HG03354 (cell line): ENCODE measurements at regions not wholly inside any gene's neighbourhood (a gene's known extent, or its start where the extent isn't known, plus 50 kb on each side); places are given as distances from the start of the nearest gene placed in this dataset.

Experiments
- ATAC-seq: cut with Tn5 transposase; IDR thresholded peaks from one replicate; pipeline ENCODE4 v1.9.1; 2021; ENCODE audit warnings: mild to moderate bottlenecking; ENCODE audit not compliant: unreplicated experiment, poor library complexity, severe bottlenecking

DNA sequence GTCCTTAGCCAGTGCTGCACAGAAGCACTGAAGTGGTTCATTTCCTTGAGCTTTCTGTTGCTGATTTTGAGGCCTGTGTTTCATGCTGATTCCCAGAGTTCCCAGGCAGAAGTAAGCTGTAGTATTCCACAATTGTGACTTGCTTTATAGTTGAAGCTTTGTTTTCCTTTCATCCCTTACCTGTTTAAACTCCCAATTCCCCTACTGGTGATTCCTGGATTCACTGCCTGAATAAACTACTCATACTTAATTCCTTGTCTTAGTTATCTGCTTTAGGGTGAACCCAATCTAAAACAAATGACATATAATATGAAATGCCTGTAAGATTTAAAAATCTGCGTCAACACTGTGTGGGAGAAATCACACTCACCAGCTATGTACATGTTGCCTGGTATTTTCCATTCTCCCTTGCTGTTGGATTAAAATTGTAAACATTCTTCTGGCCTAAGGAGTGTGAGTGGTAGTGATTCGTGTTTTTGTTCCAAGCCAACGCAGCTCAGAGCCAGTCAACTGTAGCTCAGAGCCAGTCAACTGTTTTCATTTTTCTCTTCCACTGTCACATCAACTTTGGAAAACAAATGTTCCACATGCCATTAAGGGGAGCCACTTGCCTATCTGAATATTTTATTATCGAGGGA is 879.4 kb downstream of the MRPL39 start:
- no peak for ATAC-seq

DNA sequence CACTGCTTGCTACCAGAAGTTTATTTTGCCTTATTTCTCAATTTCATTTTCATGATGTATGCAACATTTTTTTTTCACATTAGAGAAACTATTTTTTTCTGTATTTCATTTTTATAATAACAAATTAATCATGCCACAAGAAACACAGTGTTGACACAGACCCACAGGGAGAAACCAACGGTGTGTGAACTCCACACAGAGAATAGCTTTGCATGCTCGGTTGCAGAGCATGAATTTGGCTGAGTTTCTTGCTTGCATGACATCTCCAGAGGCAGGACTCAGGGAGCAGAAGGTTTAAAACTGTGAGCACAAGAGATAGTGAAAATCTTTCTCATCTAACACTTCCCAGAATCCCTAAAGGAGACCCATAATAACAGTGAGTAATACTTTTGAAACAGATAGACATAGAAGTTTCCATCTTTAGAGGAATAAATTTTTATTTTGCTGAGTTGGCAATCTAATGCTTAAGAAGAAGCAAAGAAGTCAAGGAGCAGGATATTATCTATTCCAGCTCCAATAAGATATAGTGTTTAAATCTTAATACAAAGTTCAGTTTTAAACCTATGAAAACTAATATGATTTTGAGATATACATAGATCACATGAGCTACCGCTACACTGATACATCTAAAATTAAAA is 890.9 kb downstream of the MRPL39 start:
- ATAC-seq = no peak

DNA sequence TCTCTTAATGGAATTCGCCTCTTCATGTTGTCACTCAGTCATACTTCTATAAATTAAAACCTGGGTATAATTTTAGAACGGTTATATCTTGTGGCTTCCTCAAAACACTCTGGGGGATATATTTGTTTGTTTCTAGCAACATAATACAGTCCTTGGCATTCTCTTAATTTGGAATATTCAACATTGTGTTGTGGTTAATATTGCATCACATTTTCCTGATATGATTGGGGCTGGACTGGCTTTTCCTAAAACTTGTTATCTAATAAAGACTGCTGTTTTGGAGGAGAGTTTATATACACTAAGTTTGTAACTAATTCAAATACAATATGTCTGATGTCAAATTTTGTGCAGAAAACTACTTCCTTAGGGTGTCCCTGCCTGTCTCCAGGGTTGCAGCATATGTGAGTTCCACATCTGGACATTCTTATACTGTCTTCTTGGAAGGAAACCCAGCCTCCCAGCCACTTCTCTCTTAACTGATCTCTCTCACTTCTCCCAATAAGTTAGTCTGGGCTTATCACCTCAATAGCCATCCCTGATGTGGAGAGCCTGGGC is 892.6 kb downstream of the MRPL39 start:
- no peak for ATAC-seq

DNA sequence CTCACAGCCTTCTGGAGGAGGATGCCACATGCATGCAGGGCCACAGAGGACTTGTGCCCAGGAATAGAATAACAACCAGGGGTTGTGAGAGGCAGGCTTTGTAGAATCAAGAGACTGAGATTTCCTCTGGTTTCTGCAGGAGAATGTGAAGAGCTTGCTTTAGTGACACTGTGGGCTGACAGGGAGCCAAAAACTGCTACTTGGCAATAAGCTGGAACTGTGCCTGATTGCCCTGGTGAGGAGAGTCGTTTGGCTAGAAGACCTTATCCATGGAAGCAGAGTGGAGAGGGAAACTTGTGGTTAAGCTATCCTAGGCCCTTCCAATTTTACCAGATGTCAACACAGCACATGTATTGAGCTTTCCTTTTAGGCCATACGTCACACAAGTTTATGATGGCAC is 902.1 kb downstream of the MRPL39 start:
- no peak for ATAC-seq

DNA sequence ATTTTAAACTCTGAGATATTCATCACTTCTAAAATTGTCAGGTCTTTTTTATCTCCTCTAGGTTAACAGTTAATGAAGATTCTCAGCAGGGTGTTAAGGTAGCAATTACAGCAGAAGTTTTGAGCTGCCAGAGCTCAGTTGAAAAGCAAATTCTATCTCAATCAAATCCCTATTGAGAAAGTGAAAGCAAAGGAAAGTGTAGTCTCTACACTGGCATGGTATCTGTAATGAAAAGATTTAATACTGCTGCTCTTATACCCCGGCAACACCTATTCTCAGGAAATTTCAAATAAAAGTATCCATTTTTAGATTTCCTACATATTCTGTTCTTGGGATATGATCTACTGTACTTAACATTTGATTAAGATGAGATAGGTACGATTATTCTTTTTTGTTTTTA is 913.5 kb downstream of the MRPL39 start:
- ATAC-seq = no peak

DNA sequence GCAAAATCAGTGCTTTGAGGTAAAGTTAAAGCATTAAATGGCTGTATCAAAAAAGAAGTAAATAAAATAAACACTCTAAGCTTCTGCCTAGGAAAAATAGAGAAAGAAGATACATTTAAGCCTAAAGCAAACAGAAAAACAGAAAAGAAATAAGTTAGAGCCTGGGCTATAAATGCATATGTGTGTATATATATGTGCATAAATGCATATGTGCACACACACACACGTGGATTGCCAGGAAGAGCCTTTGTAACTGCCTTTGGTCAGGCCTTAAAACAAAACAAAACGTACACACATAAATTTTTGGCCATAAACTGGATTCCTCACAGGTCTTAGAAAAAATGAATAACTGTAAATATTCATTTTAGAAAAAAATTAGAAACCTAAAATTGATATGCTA is 925.8 kb downstream of the MRPL39 start:
- ATAC-seq = no peak

DNA sequence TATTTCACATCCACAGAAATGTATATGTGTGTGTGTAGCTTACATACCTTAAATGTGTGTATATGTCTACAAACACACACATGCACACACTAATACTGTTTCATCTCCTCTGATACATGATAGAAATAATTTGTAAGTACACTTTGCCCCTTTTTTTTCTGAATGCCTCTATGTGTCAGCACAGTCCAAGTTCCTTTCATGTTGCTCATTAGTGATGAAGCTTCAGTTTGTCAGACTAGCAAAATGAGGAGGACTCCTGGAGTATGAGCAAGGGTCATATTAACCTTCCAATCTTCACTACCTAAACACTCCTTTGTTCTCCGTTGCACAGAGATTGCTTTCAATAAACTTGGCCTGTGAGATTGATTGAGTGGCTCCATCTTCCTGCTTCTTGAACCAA is 935.4 kb downstream of the MRPL39 start:
- ATAC-seq = no peak

DNA sequence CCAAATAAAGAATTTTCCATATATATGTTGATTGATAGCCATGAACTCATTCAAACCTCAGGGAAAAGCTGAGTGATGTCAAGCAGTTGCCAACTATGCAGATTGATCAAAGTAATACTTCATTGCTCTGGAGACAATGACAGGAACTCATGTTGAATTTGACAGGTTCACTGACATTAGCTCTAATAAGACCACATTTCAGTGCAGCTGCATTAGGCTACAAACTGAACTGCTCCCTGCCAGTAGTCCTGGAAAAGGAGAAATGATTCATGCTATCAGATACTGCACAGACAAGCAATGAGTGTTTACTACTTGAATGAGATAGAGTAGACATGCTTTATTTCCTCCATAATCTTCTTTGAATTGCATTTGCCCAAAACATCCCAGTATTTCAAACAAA is 948.4 kb downstream of the MRPL39 start:
- ATAC-seq = no peak

DNA sequence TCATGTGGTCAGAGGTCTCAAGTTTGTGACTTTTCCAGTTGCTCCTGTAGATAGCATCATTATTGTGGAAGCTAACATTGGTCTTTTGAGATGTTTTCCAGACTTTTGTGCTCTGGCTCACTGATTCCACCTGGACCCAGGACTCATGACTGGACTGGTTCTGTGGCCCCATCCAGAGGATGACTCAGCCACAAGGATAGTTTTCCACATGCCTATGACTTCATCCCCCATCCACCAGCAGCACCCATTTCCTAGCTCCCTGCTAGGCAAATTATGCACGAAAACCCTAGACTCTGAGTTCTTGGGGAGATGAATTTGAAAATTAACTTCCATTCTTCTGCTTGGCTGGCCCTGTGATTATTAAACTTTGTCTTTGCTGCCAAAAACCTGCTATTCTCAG is 949.3 kb downstream of the MRPL39 start:
- ATAC-seq = no peak

DNA sequence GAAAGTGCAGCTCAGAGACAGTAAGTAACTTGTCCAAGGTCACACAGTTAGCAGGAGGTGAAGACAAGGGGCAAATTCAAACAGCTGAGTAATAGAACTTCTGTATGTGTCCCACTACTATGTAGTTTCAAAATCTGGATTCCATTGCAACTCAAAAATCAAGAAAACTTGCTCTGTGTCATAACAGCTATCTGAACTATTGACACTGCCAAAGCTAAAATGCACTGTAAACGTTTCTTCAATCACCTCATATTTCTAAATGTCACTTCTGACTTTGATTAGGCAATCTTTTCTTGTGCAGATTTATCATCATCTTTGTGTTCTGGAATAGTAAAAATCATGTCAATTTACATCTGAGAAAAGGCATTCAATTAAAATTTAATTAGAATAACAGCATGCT is 957.6 kb downstream of the MRPL39 start:
- ATAC-seq = no peak

DNA sequence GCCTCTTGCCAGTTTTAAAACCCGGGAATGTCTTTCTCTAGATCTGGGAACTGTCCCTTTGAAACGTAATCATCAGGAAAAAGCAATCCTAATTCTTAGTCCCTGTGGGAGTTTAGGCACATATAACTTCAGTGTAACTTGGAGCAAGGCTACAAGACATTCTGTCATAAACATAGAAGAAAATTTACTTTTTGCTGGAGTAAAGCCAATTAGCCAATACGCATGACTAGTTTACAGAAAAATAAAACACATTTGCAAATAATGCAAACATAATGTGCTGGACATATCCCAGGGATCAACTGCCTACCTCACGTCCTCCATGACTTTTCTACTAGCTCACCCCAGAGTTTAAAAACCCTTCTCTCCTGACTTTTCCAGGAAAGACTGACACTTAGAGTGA is 970.6 kb downstream of the MRPL39 start:
- no peak for ATAC-seq

DNA sequence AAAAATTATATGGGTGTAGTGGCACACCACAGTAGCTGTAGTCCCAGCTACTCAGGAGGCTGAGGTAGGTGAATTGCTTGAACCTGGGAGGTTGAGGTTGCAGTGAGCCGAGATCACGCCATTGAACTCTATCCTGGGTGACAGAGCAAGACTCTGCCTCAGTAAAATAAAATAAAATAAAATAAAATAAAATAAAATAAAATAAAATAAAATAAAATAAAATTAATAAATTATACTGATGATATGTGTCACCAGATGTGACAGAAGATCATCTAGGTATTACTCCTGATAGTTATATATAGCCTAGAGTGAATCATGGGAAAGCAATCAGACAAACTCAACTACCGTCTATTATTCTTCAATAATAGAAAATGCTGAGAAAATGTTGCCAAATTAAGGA is 972.5 kb downstream of the MRPL39 start:
- ATAC-seq = no peak

DNA sequence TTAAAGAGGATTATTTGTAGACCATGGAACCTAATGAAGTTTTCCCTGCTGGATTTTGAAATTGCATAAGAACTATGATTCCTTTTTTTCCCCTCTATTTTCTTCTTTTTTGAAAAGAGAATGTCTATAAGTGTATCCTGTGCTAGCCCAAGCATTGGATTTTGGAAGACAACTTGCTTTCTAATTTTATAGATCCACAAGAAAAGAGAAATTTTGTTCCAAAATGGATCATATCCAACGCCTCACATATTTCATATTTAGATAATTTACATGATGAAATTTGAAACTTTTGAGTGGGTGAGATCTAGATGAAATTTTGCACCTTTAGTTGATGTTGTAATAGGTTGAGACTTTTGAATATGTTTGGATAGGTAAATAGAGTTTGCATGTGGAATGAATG is 978.7 kb downstream of the MRPL39 start:
- ATAC-seq = no peak

DNA sequence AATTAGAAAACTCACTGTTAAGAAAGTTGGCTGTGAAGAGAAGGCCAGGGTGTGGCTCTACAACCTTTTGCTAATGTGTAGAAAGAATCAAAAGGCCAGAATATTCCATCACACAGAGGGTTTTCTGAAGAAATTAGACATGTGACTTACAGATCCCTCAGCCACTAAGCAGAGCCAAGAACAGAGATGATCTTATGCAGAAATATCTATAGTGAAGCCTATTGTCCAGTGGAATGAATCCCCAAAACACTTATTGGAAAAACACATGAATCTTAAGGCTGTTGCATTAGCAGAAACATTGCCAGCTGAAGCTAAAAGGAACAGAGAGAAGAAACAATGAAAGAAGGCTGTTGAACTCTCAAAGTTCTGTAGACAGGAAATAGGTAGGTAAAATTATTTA is 979.2 kb downstream of the MRPL39 start:
- no peak for ATAC-seq

DNA sequence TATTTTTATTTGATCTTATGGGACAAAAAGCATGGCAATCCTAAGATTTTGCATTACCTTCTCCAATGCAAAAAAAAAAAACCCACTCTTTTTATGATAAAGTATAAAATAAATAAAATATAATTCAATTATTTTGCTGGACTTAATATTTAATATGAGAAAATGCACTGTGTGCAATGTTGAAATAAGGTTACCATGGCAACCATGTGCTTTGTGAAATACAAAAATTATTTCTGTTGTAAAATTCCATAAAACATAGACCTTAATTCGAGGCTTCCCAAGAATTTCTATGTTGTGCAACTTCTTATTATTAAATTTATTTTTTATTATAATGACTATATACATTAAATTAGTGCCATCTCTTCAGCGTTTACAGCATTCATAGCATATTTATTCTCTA is 989.5 kb downstream of the MRPL39 start:
- ATAC-seq = no peak

DNA sequence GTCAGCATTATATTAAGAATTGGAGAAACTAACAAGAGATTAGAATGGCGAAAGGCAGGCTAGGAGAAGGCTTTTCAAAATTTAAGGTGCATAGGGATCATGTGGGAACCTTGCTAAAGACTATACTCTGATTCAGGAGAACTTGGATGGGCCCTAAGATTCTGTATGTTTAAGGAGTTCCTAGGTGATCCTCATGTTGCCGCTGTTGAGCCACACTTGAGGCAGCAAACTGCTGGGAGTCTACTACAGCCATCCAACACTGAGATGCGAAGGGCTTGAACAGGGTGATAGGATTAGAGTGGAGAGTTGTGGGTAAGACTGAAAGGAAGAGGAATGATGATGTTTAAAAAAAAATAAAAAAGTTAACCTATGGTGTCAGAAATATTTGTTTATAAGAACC is 1013.2 kb downstream of the MRPL39 start:
- ATAC-seq = no peak

DNA sequence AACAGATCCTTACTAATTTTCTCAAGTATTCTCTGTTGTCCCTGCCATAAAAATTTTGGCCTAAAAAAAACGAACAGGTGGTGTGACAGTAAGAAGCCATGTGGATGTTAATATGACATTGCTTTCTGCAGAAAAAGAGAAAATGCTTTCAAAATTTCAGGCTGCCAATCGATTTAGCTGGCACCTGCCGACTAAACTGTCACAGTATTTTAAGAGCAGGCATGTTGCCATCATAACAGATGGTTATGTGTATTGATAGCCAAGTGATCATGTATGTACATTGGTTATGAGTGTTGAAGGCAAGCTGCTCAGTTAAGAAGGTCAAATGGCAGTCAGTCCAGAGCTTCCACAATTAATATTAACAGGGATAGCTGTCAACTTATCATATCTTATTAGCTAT is 1017.0 kb downstream of the MRPL39 start:
- ATAC-seq = no peak

DNA sequence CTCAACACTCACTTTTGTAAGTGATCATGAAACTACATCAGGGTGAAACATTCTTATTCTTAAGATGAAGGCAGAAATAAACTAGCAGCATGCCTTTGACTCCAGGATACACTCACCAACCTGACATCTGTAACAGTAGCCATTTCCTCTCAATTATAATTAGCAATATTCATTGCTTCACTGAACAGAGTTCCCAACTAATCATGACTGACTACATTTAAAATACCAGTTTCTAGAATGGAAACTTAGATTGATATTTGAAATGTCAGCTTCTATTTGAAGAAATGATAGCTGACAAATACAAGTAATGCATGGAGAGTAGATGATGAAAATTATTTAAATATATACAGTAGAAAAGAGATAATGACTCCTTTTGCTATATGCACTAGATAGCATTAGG is 1023.8 kb downstream of the MRPL39 start:
- ATAC-seq = no peak

DNA sequence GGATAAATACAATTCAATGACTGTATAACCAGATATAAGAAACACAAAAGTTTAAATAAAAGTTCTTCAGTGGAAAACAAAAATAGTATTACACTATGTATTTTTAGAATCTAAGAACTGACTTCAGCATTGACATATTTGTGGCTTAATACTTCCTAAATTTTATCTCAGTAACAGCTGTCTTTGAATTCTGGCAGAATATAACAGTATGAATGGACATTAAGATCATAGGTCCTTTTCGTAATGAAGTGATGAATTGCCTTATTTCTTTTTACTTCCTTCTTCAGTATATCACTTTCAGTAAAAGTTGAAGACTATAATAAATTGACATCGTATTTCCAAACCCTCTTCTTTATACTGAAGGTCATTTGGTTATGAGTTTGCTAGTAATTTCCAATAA is 1030.0 kb downstream of the MRPL39 start:
- ATAC-seq = no peak

DNA sequence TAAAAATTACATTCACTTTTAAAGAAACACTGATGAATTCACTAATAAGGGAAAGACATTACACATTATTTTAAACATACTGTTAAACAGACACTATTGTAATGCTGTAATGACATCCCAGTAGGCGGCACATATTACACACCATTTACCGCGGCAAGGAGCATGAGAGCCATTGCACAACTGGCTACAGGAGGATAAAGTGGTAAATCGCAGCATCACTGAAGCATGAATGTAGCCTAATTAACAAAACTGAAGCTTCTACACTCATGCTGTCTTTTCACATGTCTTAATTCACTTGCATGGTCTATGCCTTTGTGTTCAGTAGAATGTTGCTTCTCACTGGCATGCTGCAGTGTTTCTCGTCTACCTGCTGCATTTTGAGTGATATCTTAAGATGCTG is 1046.0 kb downstream of the MRPL39 start:
- ATAC-seq = no peak

DNA sequence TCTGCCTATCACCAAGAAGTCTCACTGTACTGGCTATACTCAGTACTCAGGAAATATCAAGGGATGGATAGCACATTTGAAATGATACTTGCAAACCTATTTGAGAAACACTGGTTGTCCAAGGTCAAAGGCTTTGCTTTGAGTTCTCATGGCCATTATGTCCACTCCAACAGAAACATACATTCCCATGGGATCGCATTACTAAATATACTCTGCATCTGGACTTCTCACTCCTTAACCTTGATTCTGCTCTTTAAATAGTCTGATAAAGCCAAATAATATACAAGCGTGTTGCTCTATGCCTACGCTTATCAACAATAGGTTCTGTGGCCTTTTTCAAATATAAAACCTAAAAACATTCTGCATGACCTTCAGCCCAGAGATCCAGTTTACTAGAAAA is 1054.8 kb downstream of the MRPL39 start:
- ATAC-seq = no peak
